HG02763 (cell line): ENCODE measurements at regions not wholly inside any gene's neighbourhood (a gene's known extent, or its start where the extent isn't known, plus 50 kb on each side); places are given as distances from the start of the nearest gene placed in this dataset.

Experiments
- ATAC-seq: cut with Tn5 transposase; IDR thresholded peaks from one replicate; pipeline ENCODE4 v1.9.1; 2021; ENCODE audit warnings: mild to moderate bottlenecking, moderate library complexity; ENCODE audit not compliant: unreplicated experiment

DNA sequence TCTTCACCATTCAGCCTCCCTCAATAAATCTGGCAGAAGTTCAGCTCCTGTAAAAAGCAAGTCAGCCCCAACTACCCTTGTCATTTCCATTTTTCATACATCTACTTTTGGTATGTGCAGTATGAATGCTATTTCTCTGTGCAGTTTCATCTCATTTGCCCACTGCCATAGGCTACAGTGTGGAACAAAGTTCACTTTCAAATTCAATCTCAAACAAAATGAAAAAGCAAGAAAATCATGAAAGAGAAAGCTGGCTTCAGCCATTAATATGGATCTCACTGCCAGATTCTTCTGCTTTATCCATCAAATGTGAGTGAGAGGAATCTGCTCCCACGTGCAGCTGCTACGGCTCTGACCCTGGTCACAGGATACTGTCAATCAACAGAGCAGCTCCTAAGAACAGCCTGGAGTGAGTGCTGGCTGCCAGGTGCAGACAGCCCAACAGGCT lies 494.2 kb downstream of the ZNF608 start:
- ATAC-seq: no peak

DNA sequence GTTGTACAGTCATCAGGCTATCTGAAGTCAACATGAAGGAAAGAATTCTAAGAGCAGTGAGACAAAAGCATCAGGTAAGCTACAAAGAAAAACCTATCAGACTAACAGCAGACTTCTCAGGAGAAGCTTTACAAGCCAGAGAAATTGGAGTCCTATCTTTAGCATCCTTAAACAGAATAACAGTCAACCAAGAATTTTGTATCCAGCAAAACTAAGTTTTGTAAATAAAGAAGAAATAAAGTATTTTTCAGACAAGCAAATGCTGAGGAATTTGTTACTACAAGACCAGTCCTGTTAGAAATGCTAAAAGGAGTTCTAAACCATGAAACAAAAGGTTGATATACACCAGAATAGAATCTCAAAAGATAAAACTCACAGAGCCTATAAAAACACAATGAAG lies 501.2 kb downstream of the ZNF608 start:
- no peak for ATAC-seq

DNA sequence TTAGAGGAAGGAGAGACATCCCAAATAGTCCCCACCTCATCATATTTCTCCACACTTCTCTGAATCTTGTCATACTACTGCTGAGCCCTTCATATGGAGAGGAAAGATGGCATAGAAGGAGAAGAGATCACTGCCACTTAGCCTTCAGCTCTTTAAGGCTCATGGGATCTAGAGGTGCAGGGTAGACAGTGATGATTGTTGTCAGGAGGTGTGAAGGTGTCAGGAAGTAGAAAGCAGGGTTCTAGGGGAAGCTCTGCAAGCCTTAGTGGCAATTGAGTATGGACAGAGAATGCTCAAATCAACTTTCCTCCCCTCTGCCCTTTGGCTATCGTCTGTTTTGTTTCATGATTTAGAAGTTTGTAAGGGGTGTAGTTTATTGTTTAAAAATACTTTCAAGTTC lies 505.7 kb downstream of the ZNF608 start:
- ATAC-seq: no peak

DNA sequence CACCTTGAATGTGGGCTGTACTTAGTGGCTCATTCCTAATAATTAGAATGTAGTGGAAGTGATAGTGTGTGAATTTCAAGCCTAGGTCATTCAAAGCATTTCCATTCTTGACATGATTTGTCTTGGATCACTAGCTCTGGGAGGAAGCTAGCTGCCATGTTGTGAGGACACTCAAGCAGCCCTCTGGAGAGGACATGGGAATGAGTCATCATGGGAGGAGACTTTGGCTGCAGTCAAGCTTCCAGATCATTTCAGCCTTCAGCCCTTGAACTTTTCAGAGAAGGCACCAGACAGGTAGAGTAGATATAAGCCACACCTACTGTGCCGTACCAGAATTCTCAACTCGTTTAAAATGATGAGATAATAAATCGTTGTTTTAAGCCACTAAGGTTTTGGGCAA lies 506.9 kb downstream of the ZNF608 start:
- ATAC-seq: no peak

DNA sequence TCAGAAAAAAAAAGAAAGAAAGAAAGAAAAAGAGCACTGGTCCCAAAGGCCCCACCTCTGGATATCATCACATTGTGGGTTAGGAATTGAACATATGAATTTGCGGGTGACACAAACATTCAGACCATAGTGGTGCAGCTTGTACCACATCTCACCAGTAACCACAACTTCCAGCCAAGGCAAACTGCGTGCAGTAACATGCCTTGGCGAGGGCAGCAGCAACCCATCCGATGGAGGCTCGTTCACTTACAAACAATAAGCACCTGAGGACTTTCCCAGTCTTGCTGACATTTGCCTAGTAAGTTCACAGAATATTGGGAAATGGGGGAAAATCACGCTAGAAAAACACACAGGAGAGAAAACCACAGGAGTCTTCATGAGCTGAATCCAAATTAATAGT lies 508.1 kb downstream of the ZNF608 start:
- no peak for ATAC-seq

DNA sequence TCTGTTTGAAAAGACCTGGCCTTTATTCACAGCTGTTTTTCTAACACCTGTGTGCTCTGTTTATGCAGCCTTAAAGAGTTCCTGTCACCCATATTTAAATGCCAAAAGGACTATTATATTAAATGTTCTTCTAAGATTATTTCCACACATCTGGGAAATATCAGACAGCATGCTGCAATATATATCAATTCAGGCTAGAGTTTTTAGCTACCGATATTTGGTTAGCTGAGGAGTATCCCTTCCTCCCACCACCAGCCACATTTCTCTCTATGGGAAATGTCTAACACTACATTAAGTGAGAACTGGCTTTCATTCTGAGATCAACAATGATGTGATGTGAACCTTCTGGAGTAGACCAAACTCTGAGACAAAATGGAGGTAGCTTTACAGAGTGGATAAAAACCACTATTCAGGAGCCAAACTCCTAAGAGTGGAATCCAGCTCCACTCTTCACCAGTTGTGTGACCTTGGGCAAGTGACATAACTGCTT lies 509.2 kb downstream of the ZNF608 start:
- ATAC-seq: no peak

DNA sequence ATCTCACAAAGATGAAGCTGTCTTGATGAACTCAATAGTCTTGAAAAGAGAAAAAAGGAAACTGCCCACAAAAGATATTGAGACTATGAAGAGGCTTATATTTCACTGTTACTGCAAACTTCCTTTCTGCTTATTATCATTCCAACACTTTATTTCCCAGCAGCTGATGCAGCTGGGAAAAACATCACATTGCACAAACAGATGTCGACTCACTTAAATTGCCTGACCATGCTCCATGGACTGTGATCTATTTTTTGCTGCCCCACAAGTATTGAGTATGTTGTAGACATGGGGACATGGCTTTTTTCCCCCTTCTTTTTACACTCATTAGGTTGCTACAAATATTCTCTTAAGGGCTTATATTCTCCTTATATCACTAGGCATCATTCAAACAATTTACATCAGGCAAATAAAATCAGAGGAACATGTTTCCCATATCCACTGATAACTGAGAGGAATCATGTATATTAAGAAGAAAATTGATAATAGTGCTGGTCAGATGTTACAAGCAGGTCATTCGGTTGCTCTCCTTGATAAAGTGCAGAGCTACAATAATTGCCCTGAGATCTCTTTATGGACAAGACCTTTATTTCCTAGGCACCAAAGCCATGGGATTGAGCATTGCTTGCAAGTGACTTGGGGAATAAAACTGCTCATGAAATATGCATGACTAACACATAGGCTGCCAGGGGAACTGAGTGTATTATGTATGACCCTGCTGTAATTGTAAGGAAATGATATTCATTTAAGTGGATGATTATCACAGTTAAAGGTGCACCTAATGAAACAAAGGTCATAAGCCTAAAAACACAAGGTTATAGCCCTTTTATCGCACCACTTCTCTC lies 509.9 kb downstream of the ZNF608 start:
- no peak for ATAC-seq

DNA sequence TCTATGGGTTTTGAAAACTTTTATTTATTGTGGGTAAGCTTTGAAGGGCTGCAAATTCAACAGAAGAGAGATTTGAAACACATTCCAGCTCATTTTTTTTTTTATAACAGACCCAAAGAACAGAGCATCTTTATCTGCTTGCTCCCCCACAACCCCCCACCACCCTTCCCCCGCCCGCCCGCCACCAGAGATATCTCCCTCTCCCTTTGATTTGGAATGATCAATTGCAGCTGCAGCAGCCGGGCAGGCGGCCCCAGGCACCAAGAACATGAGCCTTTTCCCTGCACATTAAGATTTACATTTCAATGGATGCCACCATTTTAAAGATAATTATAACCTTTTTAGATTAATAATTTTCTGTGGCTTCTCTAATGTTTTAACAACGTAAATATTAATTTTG lies 510.9 kb downstream of the ZNF608 start:
- no peak for ATAC-seq

DNA sequence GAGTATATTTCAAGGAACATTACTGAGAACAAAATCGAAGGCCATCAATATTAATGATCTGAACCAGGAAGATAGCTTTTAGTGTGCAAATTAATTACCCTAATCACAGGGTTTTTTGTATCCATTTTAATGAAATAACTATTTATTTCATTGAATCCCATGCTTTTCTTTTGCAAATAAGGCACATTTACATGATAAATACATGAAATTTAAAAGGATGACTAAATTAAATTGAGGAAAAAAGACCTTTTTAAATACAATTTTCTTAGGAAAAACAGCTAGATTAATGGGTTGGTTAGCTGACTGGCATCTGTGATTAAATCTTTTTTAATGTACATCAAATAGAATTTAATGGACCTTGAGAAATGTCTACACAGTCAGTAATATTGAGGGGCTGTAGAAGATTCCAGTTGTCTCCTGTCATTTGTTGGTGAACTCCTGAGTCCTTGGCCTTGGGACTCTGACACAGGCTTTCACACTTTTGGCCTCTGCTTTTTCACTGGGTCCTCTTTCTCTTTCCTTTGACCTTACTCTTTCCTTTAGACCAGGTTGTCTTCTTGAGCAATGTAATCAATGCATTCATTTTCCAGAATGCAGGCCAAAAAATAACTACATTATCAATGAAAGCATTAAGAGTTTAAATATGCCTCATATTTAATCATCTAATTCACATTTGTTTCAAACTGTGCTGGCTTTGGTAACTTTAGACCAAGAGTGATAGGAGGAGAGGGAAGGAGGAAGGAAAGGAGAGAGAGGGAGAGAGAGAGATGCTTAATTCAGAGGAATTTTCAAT lies 511.5 kb downstream of the ZNF608 start:
- no peak for ATAC-seq

DNA sequence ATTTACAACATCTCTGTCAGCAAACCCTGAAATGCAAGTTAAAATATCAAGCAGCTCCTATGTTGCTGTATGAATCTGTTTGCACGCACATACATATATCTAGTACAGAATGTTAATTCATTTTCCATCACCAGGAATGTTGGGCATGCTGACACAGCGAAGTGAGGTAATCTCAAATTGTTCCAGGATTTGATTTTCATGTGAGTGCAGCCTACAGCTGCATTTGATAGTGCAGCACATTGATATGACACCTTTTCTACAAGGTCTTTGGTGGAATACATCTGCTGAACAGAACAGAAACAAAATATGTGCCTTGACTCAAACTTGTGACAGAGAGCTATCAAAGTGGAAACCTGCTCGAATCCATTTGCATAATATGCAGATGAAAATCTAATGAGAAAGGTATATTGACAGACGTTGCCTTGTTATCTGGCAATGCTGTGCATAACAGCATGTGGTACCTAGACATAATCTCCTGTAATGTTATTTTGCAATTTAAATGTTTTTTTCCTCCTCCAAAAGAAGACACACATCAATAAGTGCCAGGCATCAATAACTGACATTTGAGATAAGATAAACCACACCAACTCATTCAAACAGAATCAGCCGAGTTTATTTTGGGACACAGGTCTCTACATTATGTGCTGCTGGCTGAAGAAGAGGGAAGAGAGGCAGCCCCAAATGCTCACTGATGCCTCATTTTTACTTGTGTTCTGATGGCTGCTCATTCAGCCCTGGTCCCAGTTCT lies 512.2 kb downstream of the ZNF608 start:
- no peak for ATAC-seq

DNA sequence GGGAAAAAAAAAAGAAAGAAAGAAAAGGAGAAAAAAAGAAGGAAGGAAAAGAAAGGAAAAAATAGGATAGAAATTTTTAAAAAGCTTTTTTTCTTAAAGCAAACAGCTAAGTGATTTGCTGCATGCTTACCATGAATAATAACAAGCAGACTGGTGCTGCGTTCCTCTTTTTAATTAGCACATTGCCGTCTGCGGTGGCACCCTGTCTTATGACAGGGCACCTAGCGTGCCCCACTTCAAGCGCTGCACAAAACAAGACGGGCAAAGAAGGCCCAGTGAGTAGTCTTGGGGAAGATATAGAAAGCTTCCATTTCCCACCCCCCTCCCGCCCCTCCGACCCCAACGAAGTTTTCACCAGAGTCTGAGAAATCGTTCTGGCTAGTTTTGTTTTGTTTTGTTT lies 513.9 kb downstream of the ZNF608 start:
- no peak for ATAC-seq

DNA sequence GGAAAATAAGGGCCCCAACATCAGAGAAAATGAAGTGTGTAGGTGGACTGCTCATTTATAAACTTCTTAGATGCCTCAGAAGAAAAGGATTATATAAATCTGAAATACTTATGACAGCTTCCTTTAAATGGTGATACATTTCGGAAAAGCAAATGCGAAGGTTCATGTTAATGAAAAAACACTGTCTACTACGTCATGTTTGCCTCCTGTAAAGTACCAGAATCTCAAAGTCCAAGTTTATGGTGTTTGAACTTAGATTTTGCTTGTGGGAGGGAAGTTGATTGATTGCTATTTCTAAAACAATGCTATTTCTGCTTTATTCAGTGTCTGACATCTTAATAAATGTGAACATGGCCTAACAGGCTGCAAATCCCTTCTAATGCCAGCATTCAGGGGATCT lies 514.6 kb downstream of the ZNF608 start:
- no peak for ATAC-seq

DNA sequence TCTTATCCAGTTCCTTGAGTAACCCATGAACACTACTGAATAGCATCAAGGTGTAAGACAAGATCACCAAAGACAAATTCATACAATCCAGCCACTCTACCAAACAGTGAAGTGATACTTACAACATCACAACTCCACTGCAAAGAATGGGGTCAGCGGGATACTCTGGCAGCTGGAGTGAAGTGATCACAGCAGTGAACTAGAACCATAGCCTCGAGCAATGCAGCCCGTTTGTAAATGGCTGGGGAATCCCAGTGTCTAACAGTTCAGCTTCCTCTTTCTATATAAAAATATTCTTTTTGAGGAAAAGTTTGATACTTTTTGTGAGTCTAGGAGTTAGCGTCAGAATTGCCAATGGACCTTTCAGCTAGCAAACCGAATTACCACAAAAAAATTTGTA lies 515.2 kb downstream of the ZNF608 start:
- no peak for ATAC-seq

DNA sequence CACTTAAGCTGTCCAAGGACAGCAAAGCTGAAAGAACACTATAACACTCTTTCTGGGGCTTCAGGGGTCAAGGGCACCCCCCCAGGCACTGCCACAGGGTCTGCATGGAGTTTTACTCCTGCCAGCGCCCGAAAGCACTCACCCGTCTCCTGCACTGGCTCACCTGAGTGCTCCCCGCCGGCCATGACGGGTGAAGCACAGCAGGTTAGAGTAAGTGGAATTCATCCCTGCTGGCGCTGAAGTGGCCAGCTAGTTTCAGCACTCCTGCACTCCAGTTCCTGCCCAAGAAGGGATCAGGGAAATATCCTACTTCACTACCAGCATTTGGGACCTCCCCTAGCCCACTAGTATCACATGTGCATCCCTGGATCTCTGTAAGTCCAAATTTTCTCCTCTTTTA lies 516.0 kb downstream of the ZNF608 start:
- no peak for ATAC-seq

DNA sequence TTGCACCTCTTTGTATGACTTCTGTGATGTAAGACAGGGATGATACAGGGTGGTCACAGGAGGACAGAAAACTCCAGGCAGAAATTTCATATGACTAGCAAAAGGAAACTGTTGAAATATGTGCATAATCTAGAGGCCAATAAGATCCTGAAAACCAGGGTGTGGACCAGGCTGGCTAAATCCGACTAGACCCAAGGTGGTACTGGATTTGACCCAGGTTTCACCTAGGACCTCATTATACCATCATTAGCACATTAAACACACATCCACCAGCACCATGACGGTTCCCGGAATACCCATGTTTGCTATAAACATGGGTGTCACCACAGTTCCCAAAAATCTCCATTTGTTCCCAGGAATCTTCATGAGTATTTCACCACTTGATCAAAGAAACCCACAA lies 517.1 kb downstream of the ZNF608 start:
- ATAC-seq: no peak

DNA sequence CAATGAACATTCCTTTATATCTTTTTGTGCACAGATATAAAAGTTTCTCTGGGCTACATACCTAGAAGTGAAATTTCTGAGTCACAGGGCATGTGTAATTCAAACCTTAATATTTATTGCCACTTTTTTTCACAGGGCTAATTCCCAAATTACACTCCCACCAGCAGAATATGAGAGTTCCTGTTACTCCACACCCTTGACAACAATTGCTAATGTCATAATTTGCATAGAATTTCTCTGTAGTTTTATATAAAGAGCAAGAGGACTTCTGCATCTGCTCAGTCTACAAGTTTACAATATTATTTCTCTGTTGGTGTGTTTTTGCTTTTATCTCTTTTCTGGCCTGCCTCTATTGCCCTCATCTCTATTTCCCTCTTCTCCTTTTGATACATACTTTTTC lies 518.5 kb downstream of the ZNF608 start:
- no peak for ATAC-seq

DNA sequence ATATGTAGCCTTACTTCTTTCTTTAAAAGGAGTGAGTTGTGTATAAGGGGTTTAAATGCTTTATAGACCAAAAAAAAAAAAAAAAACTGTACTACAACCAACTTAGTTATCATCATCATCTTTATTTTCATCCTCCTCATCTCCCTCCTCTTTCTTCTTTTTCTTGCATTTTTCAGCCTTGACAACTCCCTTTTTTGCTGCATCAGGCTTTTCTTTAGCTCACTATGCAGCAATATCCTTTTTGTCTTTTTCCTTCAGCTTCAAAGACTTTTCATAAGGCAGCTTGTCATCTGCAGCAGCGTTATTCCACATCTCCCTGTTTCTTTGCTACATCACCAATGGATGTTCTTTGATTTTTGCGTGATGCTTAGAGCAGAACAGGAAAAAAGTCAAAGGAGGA lies 526.0 kb downstream of the ZNF608 start:
- ATAC-seq: no peak

DNA sequence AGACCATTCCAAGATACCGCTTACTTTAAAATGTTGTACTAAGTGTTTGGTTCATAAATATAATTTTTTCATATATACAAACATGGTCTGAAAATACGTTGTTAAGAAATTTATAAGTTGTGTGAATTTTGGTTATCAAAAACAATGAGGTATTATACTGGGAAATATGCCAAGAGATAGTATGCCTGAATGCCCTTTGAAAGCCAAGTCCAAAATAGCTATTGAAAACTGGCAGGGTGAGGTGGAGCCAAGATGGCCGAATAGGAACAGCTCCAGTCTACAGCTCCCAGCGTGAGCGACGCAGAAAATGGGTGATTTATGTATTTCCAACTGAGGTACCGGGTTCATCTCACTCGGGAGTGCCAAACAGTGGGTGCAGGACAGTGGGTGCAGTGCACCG lies 533.5 kb downstream of the ZNF608 start:
- no peak for ATAC-seq

DNA sequence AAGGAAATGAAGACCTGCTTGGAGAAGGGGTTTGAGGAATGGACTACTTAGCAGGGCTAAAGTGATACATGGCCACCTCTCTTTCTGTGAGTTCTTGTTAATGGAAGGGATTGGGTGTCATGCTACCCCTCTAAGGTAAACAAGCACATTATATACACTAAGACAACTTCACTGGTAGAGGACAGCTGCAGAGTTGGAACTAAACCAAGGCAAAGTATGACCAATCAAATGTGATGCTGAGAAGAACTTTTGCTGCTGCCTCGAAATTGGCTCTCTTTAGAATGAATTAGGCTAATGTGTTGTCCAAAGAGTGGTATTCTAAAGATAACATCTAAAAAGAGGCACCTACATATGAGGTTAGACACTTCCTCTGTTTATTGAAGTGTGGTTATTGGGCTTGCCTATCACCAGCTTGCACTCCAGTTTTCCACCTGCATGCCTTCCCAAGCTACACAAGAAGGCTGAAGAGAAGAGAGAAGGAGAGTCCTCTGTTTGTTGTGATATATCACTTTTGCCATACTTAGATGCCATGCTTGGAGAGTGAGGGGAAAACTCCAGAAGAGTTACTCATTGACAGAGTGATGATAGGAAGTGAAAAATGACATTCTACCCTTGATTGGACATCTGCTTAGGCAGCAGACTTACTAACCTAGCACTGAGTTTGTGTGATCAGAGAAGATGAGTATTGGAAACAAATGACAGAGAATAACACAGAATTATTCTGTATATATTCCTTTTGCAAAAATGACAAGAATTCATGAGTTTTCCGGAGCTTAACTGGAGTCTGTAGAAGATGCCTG lies 536.1 kb downstream of the ZNF608 start:
- ATAC-seq: peak; percentile 44

DNA sequence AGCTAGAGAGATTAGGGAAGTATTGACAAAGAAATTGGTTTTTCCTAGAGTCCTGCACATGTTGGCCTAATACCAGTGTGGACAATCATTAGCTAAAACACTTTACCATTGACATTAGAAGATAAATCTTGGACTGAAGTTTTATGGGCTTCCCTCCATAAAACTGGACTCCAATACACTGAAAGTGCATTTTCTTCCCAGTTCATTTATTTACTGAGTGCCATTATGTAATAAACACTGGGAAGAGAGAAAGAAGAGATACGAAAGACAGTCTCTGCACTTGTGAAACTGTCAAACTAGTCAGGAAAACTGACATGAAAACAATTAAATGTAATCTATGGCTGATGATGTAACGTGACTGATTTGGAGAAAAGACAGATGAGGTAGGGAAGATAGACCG lies 539.3 kb downstream of the ZNF608 start:
- ATAC-seq: no peak

DNA sequence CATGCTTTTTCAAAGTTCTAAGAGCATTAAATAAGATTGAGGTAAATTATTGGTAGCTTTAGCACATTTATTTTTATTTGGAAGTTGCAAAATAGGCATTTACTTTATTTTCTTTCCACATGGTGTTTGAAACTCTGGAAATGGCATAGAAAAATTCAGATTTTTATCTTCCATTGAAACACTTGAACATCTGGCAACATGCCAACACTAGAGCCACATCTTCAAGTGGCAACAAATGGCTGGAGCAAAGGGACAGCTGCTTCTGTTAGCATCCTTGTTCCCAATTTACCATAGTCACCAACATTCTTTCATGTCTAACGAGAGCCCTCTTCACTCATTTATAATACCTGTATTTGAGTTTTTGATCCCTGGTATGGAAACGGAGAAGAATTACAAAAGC lies 539.9 kb downstream of the ZNF608 start:
- no peak for ATAC-seq
